Upper lobe of left lung (tissue), 4 donors: ENCODE measurements at regions not wholly inside any gene's neighbourhood (a gene's known extent, or its start where the extent isn't known, plus 50 kb on each side); places are given as distances from the start of the nearest gene placed in this dataset.

Source experiments
- CTCF ChIP-seq, 6 experiments: fragments of 450-650 bp in 4 of 6; fragments of 200-600 bp in 2 of 6; sonication (generic) in 2 of 6; IDR thresholded peaks; one replicate each; pipeline ENCODE4 v1.5.1; 2016 to 2019; ENCODE audit warnings: antibody characterized with exemption in 6 of 6
- POLR2A ChIP-seq, 4 donors: fragments of 450-650 bp; IDR thresholded peaks; one replicate each; pipeline ENCODE4 v1.5.1; 2016 to 2017; ENCODE audit warnings: antibody characterized with exemption in 4 of 4, mild to moderate bottlenecking in 2 of 4

DNA sequence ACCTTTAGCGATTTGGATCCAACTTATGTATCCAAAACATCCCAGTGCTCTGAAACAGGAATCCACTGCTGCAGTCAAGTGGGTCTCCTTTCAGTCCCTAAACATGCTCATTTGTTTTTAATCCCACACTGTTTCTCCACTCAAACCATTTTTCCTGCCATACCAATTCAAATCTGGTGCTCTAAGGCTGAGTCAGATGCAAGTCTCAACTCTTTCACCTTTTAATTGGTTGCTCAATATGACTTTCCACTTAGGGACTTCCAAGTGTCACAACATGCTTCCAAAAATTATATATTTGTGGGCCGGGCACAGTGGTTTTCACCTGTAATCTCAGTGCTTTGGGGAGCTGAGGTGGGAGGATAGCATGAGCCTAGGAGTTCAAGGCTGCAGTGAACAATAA, 113.4 kb upstream of the TANK start:
- TF ChIP-seq POLR2A (IDR thresholded peaks at IDR 0.05): no peak
- TF ChIP-seq CTCF (IDR thresholded peaks at IDR 0.05): no peak
